Panc1 (cell line): ENCODE measurements at regions not wholly inside any gene's neighbourhood (a gene's known extent, or its start where the extent isn't known, plus 50 kb on each side); places are given as distances from the start of the nearest gene placed in this dataset.

Source experiments
- ATAC-seq: fragments of 200-7000 bp; cut with Tn5 transposase; 2 replicates; pipeline ENCODE4 v1.9.1; 2020; ENCODE audit warnings: mild to moderate bottlenecking, moderate library complexity
- BruUV-seq: library from RNA; stranded (reverse); fragments of 400-500 nt; replicated peaks from 2 replicates; lab custom pipeline; 2021; lab: Mats Ljungman, UMichigan
- CTCF ChIA-PET: fragments of 300-600 bp; sonication (Branson Sonifier 250); formaldehyde crosslinking; loops from one replicate; lab custom pipeline; 2022; ENCODE audit warnings: antibody characterized with exemption; lab: Charles Lee
- POLR2A ChIA-PET: fragments of 300-600 bp; sonication (Branson Sonifier 250); formaldehyde crosslinking; loops from one replicate; lab custom pipeline; 2022; ENCODE audit warnings: antibody characterized with exemption; lab: Charles Lee
- DNase-seq: peaks from one replicate; pipeline ENCODE4 v3.0.0-alpha.2; 2010; ENCODE audit warnings: low read depth, low spot score
- H3K27ac ChIP-seq: 2 replicates; pipeline ENCODE4 v1.5.1; 2011; ENCODE audit warnings: mild to moderate bottlenecking, low read length, inconsistent platforms
- H3K27me3 ChIP-seq: fragments of 200-500 bp; sonication (Bioruptor generic); 2 replicates; pipeline ENCODE4 v1.6.0; 2014; ENCODE audit warnings: low read length, inconsistent platforms; ENCODE audit not compliant: control insufficient read depth, insufficient read depth
- H3K36me3 ChIP-seq: fragments of 200-500 bp; sonication (Bioruptor generic); 2 replicates; pipeline ENCODE4 v1.5.1; 2014; ENCODE audit warnings: inconsistent platforms, mild to moderate bottlenecking, low read length, moderate library complexity; ENCODE audit not compliant: control insufficient read depth, insufficient read depth
- H3K4me1 ChIP-seq: 2 replicates; pipeline ENCODE4 v1.5.1; 2011; ENCODE audit warnings: inconsistent platforms, mild to moderate bottlenecking, low read length, moderate library complexity; ENCODE audit not compliant: control insufficient read depth, insufficient read depth
- H3K4me3 ChIP-seq, 2 experiments: 2 replicates each; pipeline ENCODE4 v1.5.1; 2011 to 2012; ENCODE audit warnings: low read depth in 2 of 2, low read length in 2 of 2, mild to moderate bottlenecking in 2 of 2, inconsistent platforms in 1 of 2, moderate library complexity in 1 of 2
- H3K9me3 ChIP-seq: fragments of 200-500 bp; sonication (Bioruptor generic); 2 replicates; pipeline ENCODE4 v1.5.1; 2014; ENCODE audit warnings: low read depth, mild to moderate bottlenecking, inconsistent platforms, low read length, moderate library complexity; ENCODE audit not compliant: control insufficient read depth, insufficient read depth
- POLR2AphosphoS5 ChIP-seq: IDR thresholded peaks from 2 replicates; pipeline ENCODE4 v1.6.1; 2012; ENCODE audit warnings: mild to moderate bottlenecking, low read depth, low read length, moderate library complexity
- SIN3A ChIP-seq: IDR thresholded peaks from 2 replicates; pipeline ENCODE4 v1.6.1; 2012; ENCODE audit warnings: low read depth, mild to moderate bottlenecking, low read length, moderate library complexity, borderline replicate concordance; ENCODE audit not compliant: insufficient read depth
- TCF7L2 ChIP-seq: IDR thresholded peaks from 2 replicates; pipeline ENCODE4 v1.6.1; 2011; ENCODE audit warnings: mild to moderate bottlenecking, low read depth, low read length, inconsistent platforms
- in situ Hi-C: cut with HindIII; loops from 2 replicates; pipeline ENCODE4 v1.10.0; 2016; ENCODE audit warnings: low sequenced_read_pairs, low pct_unique_long_range_greater_than_20kb
- intact Hi-C: fragments of 100-400 bp; cut with micrococcal nuclease; formaldehyde crosslinking; loops from one replicate; pipeline ENCODE4 v1.10.0; 2022; ENCODE audit not compliant: unreplicated experiment
- TF ChIP-seq, protein P1 (sequence below): fragments of 450-650 bp; IDR thresholded peaks from 2 replicates; pipeline ENCODE4 v1.5.1; 2017; ENCODE audit warnings: mild to moderate bottlenecking
- TF ChIP-seq, protein P2 (sequence below), 2 experiments: IDR thresholded peaks; 2 replicates each; pipeline ENCODE4 v1.6.1; 2011 to 2012; ENCODE audit warnings: low read depth in 2 of 2, control low read depth in 1 of 2, low read length in 1 of 2, mild to moderate bottlenecking in 1 of 2, moderate library complexity in 1 of 2; ENCODE audit not compliant: insufficient read depth in 1 of 2

DNA sequence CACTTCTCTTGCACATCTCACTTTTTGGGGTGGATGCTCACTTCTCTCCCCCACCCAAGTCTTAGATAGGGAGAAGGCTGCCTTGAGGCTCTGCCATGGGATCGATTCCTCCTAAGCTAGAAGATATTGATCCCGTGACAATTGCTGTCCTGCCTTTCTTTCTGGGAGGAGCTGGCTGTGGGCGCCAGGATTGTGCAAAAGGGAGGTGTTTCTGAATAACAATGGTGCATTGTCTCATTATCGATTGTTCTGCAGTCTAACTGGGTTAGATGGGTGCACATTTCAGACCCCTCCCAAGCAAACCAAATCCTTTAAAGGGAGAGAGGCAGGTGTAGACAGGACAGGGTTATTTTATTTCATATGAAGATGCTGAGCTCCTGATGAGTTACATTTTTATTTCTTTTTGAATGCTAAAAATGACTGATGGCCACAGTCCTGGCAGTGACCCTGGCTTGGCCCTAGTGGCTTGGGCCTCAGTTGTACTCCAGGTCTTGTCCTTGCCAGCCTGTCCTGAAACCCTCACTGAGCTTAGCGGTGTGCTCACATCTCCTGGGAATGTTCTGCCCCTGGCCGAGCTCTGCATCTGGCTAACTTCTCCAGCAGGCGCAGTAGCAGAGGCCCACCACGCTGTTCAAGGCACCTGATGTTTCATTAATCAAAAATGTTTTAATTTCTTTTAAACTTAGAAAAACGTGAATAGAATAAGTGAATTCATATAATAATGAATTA lies 99.0 kb upstream of the KAZN start:
- TF ChIP-seq TCF7L2: no peak
- no peak for TF ChIP-seq SIN3A
- TF ChIP-seq, protein P1, sequence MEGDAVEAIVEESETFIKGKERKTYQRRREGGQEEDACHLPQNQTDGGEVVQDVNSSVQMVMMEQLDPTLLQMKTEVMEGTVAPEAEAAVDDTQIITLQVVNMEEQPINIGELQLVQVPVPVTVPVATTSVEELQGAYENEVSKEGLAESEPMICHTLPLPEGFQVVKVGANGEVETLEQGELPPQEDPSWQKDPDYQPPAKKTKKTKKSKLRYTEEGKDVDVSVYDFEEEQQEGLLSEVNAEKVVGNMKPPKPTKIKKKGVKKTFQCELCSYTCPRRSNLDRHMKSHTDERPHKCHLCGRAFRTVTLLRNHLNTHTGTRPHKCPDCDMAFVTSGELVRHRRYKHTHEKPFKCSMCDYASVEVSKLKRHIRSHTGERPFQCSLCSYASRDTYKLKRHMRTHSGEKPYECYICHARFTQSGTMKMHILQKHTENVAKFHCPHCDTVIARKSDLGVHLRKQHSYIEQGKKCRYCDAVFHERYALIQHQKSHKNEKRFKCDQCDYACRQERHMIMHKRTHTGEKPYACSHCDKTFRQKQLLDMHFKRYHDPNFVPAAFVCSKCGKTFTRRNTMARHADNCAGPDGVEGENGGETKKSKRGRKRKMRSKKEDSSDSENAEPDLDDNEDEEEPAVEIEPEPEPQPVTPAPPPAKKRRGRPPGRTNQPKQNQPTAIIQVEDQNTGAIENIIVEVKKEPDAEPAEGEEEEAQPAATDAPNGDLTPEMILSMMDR: no peak

DNA sequence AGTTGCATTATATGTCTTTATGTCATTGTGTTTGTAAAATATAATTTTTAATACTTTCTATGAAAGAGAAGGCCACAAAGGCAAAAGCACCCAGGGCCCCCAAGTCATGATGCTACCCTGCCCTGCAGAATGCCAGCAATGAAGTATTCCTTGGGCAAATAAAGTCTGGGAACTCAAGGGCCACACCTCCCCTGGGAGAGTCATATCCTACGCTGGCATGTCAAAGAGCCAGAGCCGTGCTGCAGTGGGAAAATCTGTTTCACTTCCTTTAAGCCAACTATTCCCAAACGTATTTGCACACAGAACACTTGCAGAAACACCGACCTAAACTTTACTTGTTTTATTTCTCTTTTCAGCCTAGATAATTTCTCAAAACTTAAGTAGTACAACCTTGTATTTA lies 98.4 kb upstream of the KAZN start:
- no peak for DNase-seq
- Histone ChIP-seq H3K27ac (no peak overlapping the region; the same call in 1 of the 2 replicates), H3K36me3 (no peaks in the 10 kb centered on the region), H3K4me3 (no peak overlapping the region), H3K27me3 (peaks cover 3% of the 10 kb centered on the region; the same call in 1 of the 2 replicates), H3K9me3 (no peaks in the 10 kb centered on the region), H3K4me1 (no peaks in the 10 kb centered on the region)
- no peak for ATAC-seq
- in situ Hi-C loops (no loop called here), intact Hi-C loops (no loop called here)
- ChIA-PET POLR2A (no interaction called here), CTCF (no interaction called here)
- BruUV-seq: no TSS peak
- TF ChIP-seq POLR2AphosphoS5 (no peak), TCF7L2 (no peak)
- TF ChIP-seq, protein P1: no peak
- TF ChIP-seq, protein P2, sequence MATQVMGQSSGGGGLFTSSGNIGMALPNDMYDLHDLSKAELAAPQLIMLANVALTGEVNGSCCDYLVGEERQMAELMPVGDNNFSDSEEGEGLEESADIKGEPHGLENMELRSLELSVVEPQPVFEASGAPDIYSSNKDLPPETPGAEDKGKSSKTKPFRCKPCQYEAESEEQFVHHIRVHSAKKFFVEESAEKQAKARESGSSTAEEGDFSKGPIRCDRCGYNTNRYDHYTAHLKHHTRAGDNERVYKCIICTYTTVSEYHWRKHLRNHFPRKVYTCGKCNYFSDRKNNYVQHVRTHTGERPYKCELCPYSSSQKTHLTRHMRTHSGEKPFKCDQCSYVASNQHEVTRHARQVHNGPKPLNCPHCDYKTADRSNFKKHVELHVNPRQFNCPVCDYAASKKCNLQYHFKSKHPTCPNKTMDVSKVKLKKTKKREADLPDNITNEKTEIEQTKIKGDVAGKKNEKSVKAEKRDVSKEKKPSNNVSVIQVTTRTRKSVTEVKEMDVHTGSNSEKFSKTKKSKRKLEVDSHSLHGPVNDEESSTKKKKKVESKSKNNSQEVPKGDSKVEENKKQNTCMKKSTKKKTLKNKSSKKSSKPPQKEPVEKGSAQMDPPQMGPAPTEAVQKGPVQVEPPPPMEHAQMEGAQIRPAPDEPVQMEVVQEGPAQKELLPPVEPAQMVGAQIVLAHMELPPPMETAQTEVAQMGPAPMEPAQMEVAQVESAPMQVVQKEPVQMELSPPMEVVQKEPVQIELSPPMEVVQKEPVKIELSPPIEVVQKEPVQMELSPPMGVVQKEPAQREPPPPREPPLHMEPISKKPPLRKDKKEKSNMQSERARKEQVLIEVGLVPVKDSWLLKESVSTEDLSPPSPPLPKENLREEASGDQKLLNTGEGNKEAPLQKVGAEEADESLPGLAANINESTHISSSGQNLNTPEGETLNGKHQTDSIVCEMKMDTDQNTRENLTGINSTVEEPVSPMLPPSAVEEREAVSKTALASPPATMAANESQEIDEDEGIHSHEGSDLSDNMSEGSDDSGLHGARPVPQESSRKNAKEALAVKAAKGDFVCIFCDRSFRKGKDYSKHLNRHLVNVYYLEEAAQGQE (IDR thresholded peaks at IDR 0.05; ENCODE audit: insufficient read depth in 1 of 2, low read depth in 2 of 2, low read length in 1 of 2): no peak

More for the DNA sequence above, 99.0 kb upstream of the KAZN start:
- Histone ChIP-seq H3K36me3 (no peaks in the 10 kb centered on the region), H3K4me1 (no peaks in the 10 kb centered on the region), H3K9me3 (no peaks in the 10 kb centered on the region), H3K27me3 (peaks cover 3% of the 10 kb centered on the region; the same call in 1 of the 2 replicates), H3K4me3 (no peak overlapping the region), H3K27ac (no peak overlapping the region; the same call in 1 of the 2 replicates)
- intact Hi-C loops: no loop called here
- ChIA-PET CTCF (no interaction called here), POLR2A (no interaction called here)
- in situ Hi-C loops: no loop called here
- ATAC-seq: no peak
- no TSS peak for BruUV-seq
- no peak for DNase-seq
